ENCODE measurements at regions not wholly inside any gene's neighbourhood (a gene's known extent, or its start where the extent isn't known, plus 50 kb on each side); places are given as distances from the start of the nearest gene placed in this dataset.
A peak's percentile ranks its signal among the peaks of the same experiment; 100 is the strongest.

GRCh38 chr6:108739496-108740330, 108.5 kb upstream of the ARMC2 start:
- no TSS peak for BruUV-seq (replicated peaks)
- H3K4me3 ChIP-seq (ENCODE audit: low read depth, low read length) = no peak overlapping the region
- H3K36me3 Mint-ChIP-seq (ENCODE audit: insufficient read depth, unreplicated experiment) = no peaks in the 10 kb centered on the region
- CTCF ChIA-PET = no interaction called here
- peaks cover 17% of the 10 kb centered on the region for H3K4me1 ChIP-seq
- no peak overlapping the region for H3K27ac Mint-ChIP-seq (ENCODE audit: unreplicated experiment)
- H3K9me3 ChIP-seq = no peaks in the 10 kb centered on the region
- intact Hi-C loops (cut with micrococcal nuclease; ENCODE audit: unreplicated experiment) = no loop called here
- no peaks in the 10 kb centered on the region for H3K27me3 ChIP-seq (replicated peaks; ENCODE audit: control insufficient read depth, insufficient read depth, low read length)
- POLR2A ChIA-PET = no interaction called here
- H3K4me3 Mint-ChIP-seq (ENCODE audit: unreplicated experiment) = no peak overlapping the region
- no peaks in the 10 kb centered on the region for H3K27me3 Mint-ChIP-seq (ENCODE audit: insufficient read depth, unreplicated experiment)
- peak in 1 of 2 experiments; percentile 30 for DNase-seq
- no peaks in the 10 kb centered on the region for H3K9me3 Mint-ChIP-seq (ENCODE audit: unreplicated experiment)
- peaks cover 32% of the 10 kb centered on the region for H3K4me1 Mint-ChIP-seq (ENCODE audit: low read depth, unreplicated experiment)
- TF ChIP-seq CTCF (IDR thresholded peaks at IDR 0.05; ENCODE audit: insufficient read depth in 1 of 2, low read depth in 1 of 2, low read length in 1 of 2, severe bottlenecking in 1 of 2, unreplicated experiment in 1 of 2) = no peak
- H3K36me3 ChIP-seq (ENCODE audit: control insufficient read depth, insufficient read depth, low read length) = no peaks in the 10 kb centered on the region

GRCh38 chr6:108741331-108741989, 106.8 kb upstream of the ARMC2 start:
- POLR2A ChIA-PET = no interaction called here
- no peak overlapping the region for H3K4me3 ChIP-seq (ENCODE audit: low read depth, low read length)
- Mint-ChIP-seq H3K9me3 (ENCODE audit: unreplicated experiment) (no peaks in the 10 kb centered on the region), H3K4me3 (ENCODE audit: unreplicated experiment) (no peak overlapping the region), H3K27ac (ENCODE audit: unreplicated experiment) (no peak overlapping the region), H3K27me3 (ENCODE audit: insufficient read depth, unreplicated experiment) (no peaks in the 10 kb centered on the region), H3K36me3 (ENCODE audit: insufficient read depth, unreplicated experiment) (no peaks in the 10 kb centered on the region), H3K4me1 (ENCODE audit: low read depth, unreplicated experiment) (peaks cover 15% of the 10 kb centered on the region)
- H3K36me3 ChIP-seq (ENCODE audit: control insufficient read depth, insufficient read depth, low read length) = no peaks in the 10 kb centered on the region
- no peaks in the 10 kb centered on the region for H3K9me3 ChIP-seq
- no TSS peak for BruUV-seq (replicated peaks)
- intact Hi-C loops (cut with micrococcal nuclease; ENCODE audit: unreplicated experiment) = no loop called here
- 0 out of 2 replicates have a peak, but pooled peaks cover 5% of the 10 kb centered on the region for H3K4me1 ChIP-seq
- CTCF ChIA-PET = no interaction called here
- no peaks in the 10 kb centered on the region for H3K27me3 ChIP-seq (replicated peaks; ENCODE audit: control insufficient read depth, insufficient read depth, low read length)
- TF ChIP-seq CTCF (IDR thresholded peaks at IDR 0.05; ENCODE audit: insufficient read depth in 1 of 2, low read depth in 1 of 2, low read length in 1 of 2, severe bottlenecking in 1 of 2, unreplicated experiment in 1 of 2) = no peak
- no peak for DNase-seq

- Histone ChIP-seq H3K9me3 (no peaks in the 10 kb centered on the region), H3K4me3 (ENCODE audit: low read depth, low read length) (no peak overlapping the region), H3K27me3 (replicated peaks; ENCODE audit: control insufficient read depth, insufficient read depth, low read length) (no peaks in the 10 kb centered on the region), H3K4me1 (0 out of 2 replicates have a peak, but pooled peaks cover 5% of the 10 kb centered on the region), H3K36me3 (ENCODE audit: control insufficient read depth, insufficient read depth, low read length) (no peaks in the 10 kb centered on the region)
- BruUV-seq (replicated peaks) = no TSS peak
- intact Hi-C loops (cut with micrococcal nuclease; ENCODE audit: unreplicated experiment) = no loop called here
- Mint-ChIP-seq H3K27ac (ENCODE audit: unreplicated experiment) (no peak overlapping the region), H3K9me3 (ENCODE audit: unreplicated experiment) (no peaks in the 10 kb centered on the region), H3K4me3 (ENCODE audit: unreplicated experiment) (no peak overlapping the region), H3K4me1 (ENCODE audit: low read depth, unreplicated experiment) (peaks cover 19% of the 10 kb centered on the region), H3K27me3 (ENCODE audit: insufficient read depth, unreplicated experiment) (no peaks in the 10 kb centered on the region), H3K36me3 (ENCODE audit: insufficient read depth, unreplicated experiment) (no peaks in the 10 kb centered on the region)
- ChIA-PET CTCF (no interaction called here), POLR2A (no interaction called here)
- no peak for TF ChIP-seq CTCF (IDR thresholded peaks at IDR 0.05; ENCODE audit: insufficient read depth in 1 of 2, low read depth in 1 of 2, low read length in 1 of 2, severe bottlenecking in 1 of 2, unreplicated experiment in 1 of 2)
- DNase-seq = no peak
These were observed 106.2 kb upstream of the ARMC2 start for GRCh38 chr6:108742041-108742440.

Data from Caco-2 (cell line).